Natural killer cell (primary cell): ENCODE measurements at regions not wholly inside any gene's neighbourhood (a gene's known extent, or its start where the extent isn't known, plus 50 kb on each side); places are given as distances from the start of the nearest gene placed in this dataset.
"Not testable (repeated sequence)": the region's sequence is repeated elsewhere in the genome, so short reads cannot be mapped to it uniquely, and the experiment has no call there.

Experiments used
- ATAC-seq, 3 donors: fragments of 150-1000 bp in 2 of 3; fragments of 200-7000 bp in 1 of 3; cut with Tn5 transposase; 1 replicate in 1 of 3; 2 replicates in 2 of 3; pipeline ENCODE4 v1.10.0; 2021; ENCODE audit warnings: mild to moderate bottlenecking in 2 of 3, moderate library complexity in 2 of 3
- DNase-seq, 2 donors: peaks; one replicate each; pipeline versions ENCODE4 v3.0.0 to v3.0.0-alpha.2; 2013 to 2021; ENCODE audit warnings: mixed read lengths in 1 of 2
- H3K27ac ChIP-seq: one replicate; pipeline ENCODE4 v1.5.1; 2013; ENCODE audit warnings: mild to moderate bottlenecking, low read length
- H3K27me3 ChIP-seq: one replicate; pipeline ENCODE4 v1.6.1; 2013; ENCODE audit warnings: low read length; ENCODE audit not compliant: control insufficient read depth, insufficient read depth
- H3K36me3 ChIP-seq: one replicate; pipeline ENCODE4 v1.6.1; 2013; ENCODE audit warnings: low read length; ENCODE audit not compliant: control insufficient read depth, insufficient read depth
- H3K4me1 ChIP-seq: one replicate; pipeline ENCODE4 v1.6.1; 2013; ENCODE audit warnings: low read length; ENCODE audit not compliant: control insufficient read depth, insufficient read depth
- H3K4me3 ChIP-seq: one replicate; pipeline ENCODE4 v1.5.1; 2013; ENCODE audit warnings: low read length
- H3K9me3 ChIP-seq: one replicate; pipeline ENCODE4 v1.6.1; 2013; ENCODE audit warnings: low read length; ENCODE audit not compliant: control insufficient read depth, insufficient read depth
- H3K27ac Mint-ChIP-seq, 2 donors: one replicate each; pipeline ENCODE4 v1.8.0; 2022; ENCODE audit warnings: mild to moderate bottlenecking in 2 of 2, mixed read lengths in 2 of 2, moderate library complexity in 1 of 2
- H3K27me3 Mint-ChIP-seq, 2 donors: one replicate each; pipeline ENCODE4 v1.8.0; 2022; ENCODE audit warnings: low read depth in 2 of 2, mixed read lengths in 2 of 2
- H3K36me3 Mint-ChIP-seq: one replicate; pipeline ENCODE4 v1.8.0; 2022; ENCODE audit warnings: mixed read lengths
- H3K4me1 Mint-ChIP-seq, 2 donors: one replicate each; pipeline ENCODE4 v1.8.0; 2022; ENCODE audit warnings: mixed read lengths in 2 of 2
- H3K4me3 Mint-ChIP-seq: one replicate; pipeline ENCODE4 v1.8.0; 2022; ENCODE audit warnings: mild to moderate bottlenecking, moderate library complexity, mixed read lengths
- H3K9me3 Mint-ChIP-seq, 2 donors: one replicate each; pipeline ENCODE4 v1.8.0; 2022; ENCODE audit warnings: mixed read lengths in 2 of 2
- CTCF ChIP-seq: fragments of 200-600 bp; IDR thresholded peaks from one replicate; pipeline ENCODE4 v1.8.0; 2022; ENCODE audit warnings: antibody characterized with exemption
- WGBS: methylation state at CpG from one replicate; pipeline ENCODE4 v1.1.7; 2013; ENCODE audit warnings: missing lambda C conversion rate; ENCODE audit not compliant: insufficient coverage; 5-methylcytosine and 5-hydroxymethylcytosine counted together
- intact Hi-C: fragments of 100-400 bp; cut with micrococcal nuclease; formaldehyde crosslinking; loops from one replicate; pipeline ENCODE4 v1.14.2; 2022

- TF ChIP-seq CTCF = no peak
- no peak overlapping the region for H3K4me3 Mint-ChIP-seq
- ATAC-seq (no peak), DNase-seq (no peak)
- Histone ChIP-seq H3K4me1 (no peaks in the 10 kb centered on the region), H3K4me3 (no peak overlapping the region), H3K27me3 (no peaks in the 10 kb centered on the region), H3K36me3 (no peaks in the 10 kb centered on the region), H3K9me3 (no peaks in the 10 kb centered on the region), H3K27ac (no peak overlapping the region)
- H3K27ac Mint-ChIP-seq = no peak overlapping the region
- H3K36me3 Mint-ChIP-seq = no peaks in the 10 kb centered on the region
- WGBS = 78% methylated on average over 3 of the region's 3 CpGs
- no peaks in the 10 kb centered on the region for H3K27me3 Mint-ChIP-seq
- intact Hi-C loops = no loop called here
- no peaks in the 10 kb centered on the region for H3K4me1 Mint-ChIP-seq
- H3K9me3 Mint-ChIP-seq = peaks cover 7 to 19% of the 10 kb centered on the region in 2 donors
Measured at GRCh38 chr4:27966664-27967063, 1106.0 kb downstream of the STIM2 start.

- 29% methylated on average over 1 of the region's 1 CpG for WGBS
- TF ChIP-seq CTCF = no peak
- DNase-seq (no peak), ATAC-seq (no peak)
- Mint-ChIP-seq H3K9me3 (peaks cover 23 to 32% of the 10 kb centered on the region in 2 donors), H3K27me3 (no peaks in the 10 kb centered on the region), H3K4me3 (no peak overlapping the region), H3K4me1 (no peaks in the 10 kb centered on the region), H3K27ac (no peak overlapping the region), H3K36me3 (peaks cover 5% of the 10 kb centered on the region)
- H3K27me3 ChIP-seq = no peaks in the 10 kb centered on the region
- H3K27ac ChIP-seq = no peak overlapping the region
- no peaks in the 10 kb centered on the region for H3K36me3 ChIP-seq
- no peaks in the 10 kb centered on the region for H3K9me3 ChIP-seq
- H3K4me1 ChIP-seq = no peaks in the 10 kb centered on the region
- no peak overlapping the region for H3K4me3 ChIP-seq
- intact Hi-C loops = no loop called here
Measured at GRCh38 chr4:27973056-27973455, 1112.4 kb downstream of the STIM2 start.

- no CpG with 5 or more reads among the region's 1 CpG for WGBS
- H3K27me3 ChIP-seq = no peaks in the 10 kb centered on the region
- Mint-ChIP-seq H3K27me3 (no peaks in the 10 kb centered on the region), H3K9me3 (peaks cover 23 to 32% of the 10 kb centered on the region in 2 donors), H3K36me3 (peaks cover 5% of the 10 kb centered on the region), H3K4me1 (no peaks in the 10 kb centered on the region), H3K27ac (no peak overlapping the region), H3K4me3 (no peak overlapping the region)
- intact Hi-C loops = no loop called here
- no peak for DNase-seq
- TF ChIP-seq CTCF = no peak
- no peak overlapping the region for H3K4me3 ChIP-seq
- H3K27ac ChIP-seq = no peak overlapping the region
- no peak for ATAC-seq
- no peaks in the 10 kb centered on the region for H3K9me3 ChIP-seq
- no peaks in the 10 kb centered on the region for H3K4me1 ChIP-seq
- H3K36me3 ChIP-seq = no peaks in the 10 kb centered on the region
Measured at GRCh38 chr4:27973700-27974099, 1113.1 kb downstream of the STIM2 start.

- peaks cover 25 to 37% of the 10 kb centered on the region in 2 donors for H3K9me3 Mint-ChIP-seq
- no peak for TF ChIP-seq CTCF
Measured at GRCh38 chr4:27974339-27974738, 1113.7 kb downstream of the STIM2 start.

GRCh38 chr4:27974881-27975280 is 1114.2 kb downstream of the STIM2 start:
- H3K9me3 ChIP-seq = not testable (repeated sequence)
- WGBS = 76% methylated on average over 3 of the region's 3 CpGs

More at GRCh38 chr4:27974339-27974738, 1113.7 kb downstream of the STIM2 start:
- H3K36me3 Mint-ChIP-seq = peaks cover 5% of the 10 kb centered on the region
- Histone ChIP-seq H3K4me1 (no peaks in the 10 kb centered on the region), H3K27me3 (no peaks in the 10 kb centered on the region), H3K9me3 (no peaks in the 10 kb centered on the region), H3K36me3 (no peaks in the 10 kb centered on the region), H3K4me3 (no peak overlapping the region), H3K27ac (no peak overlapping the region)
- no peaks in the 10 kb centered on the region for H3K4me1 Mint-ChIP-seq
- H3K27me3 Mint-ChIP-seq = no peaks in the 10 kb centered on the region
- ATAC-seq (no peak), DNase-seq (no peak)
- intact Hi-C loops = no loop called here
- 57% methylated on average over 2 of the region's 2 CpGs for WGBS
- H3K27ac Mint-ChIP-seq = no peak overlapping the region
- no peak overlapping the region for H3K4me3 Mint-ChIP-seq

More at GRCh38 chr4:27974881-27975280, 1114.2 kb downstream of the STIM2 start:
- H3K27me3 ChIP-seq, H3K4me1 ChIP-seq, DNase-seq, H3K36me3 Mint-ChIP-seq, intact Hi-C loops, ATAC-seq, H3K4me1 Mint-ChIP-seq, H3K27ac Mint-ChIP-seq, H3K36me3 ChIP-seq, H3K4me3 Mint-ChIP-seq, H3K27me3 Mint-ChIP-seq, H3K4me3 ChIP-seq, H3K27ac ChIP-seq: not testable (repeated sequence)
- H3K9me3 Mint-ChIP-seq = peaks cover 29 to 39% of the 10 kb centered on the region in 2 donors
